Ishikawa (cell line): ENCODE measurements at regions not wholly inside any gene's neighbourhood (a gene's known extent, or its start where the extent isn't known, plus 50 kb on each side); places are given as distances from the start of the nearest gene placed in this dataset.

Experiments
- FOXM1 ChIP-seq: IDR thresholded peaks from 2 replicates; pipeline ENCODE4 v1.6.1; 2012; ENCODE audit warnings: low read depth, borderline replicate concordance
- RAD21 ChIP-seq: IDR thresholded peaks from 2 replicates; pipeline ENCODE4 v1.6.1; 2012; ENCODE audit warnings: low read depth

DNA sequence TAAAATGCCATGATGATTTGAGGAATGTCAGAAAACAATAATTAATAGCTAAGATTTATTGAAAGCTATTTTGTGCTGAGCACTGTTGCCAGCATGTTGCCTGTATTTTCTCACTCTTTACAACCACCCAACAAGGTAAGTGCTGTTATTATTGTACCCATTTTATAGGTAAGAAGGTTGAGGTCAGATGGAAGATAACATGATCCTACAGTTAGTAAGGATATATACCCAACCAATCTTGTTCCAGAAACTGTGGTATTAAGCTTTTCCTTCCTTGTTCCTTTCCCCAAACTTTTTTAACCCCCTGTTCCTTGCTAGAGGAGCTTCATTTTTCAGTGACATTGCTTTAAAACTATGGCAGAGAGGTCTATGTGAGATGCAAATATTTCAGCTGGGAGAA lies 738.0 kb upstream of the ZEB2 start:
- TF ChIP-seq RAD21 (no peak), FOXM1 (no peak)
